OCI-LY1 (cell line): ENCODE measurements at regions not wholly inside any gene's neighbourhood (a gene's known extent, or its start where the extent isn't known, plus 50 kb on each side); places are given as distances from the start of the nearest gene placed in this dataset.

Source experiments
- H2AFZ ChIP-seq: fragments of 200-600 bp; sonication (generic), shearing (Covaris generic); 2 replicates; pipeline ENCODE4 v1.6.0; 2014; ENCODE audit warnings: antibody characterized with exemption, mild to moderate bottlenecking, low read length
- H3F3A ChIP-seq: fragments of 200-600 bp; sonication (generic), shearing (Covaris generic); 2 replicates; pipeline ENCODE4 v1.6.0; 2014; ENCODE audit warnings: mild to moderate bottlenecking, antibody characterized with exemption, low read length, moderate library complexity; ENCODE audit not compliant: insufficient read depth
- H3K27ac ChIP-seq: fragments of 200-600 bp; sonication (generic); 2 replicates; pipeline ENCODE4 v1.5.1; 2014; ENCODE audit warnings: low read length, mixed run types, mild to moderate bottlenecking, low read depth; ENCODE audit not compliant: poor library complexity, severe bottlenecking
- H3K27me3 ChIP-seq: fragments of 200-600 bp; sonication (generic); 2 replicates; pipeline ENCODE4 v1.6.0; 2014; ENCODE audit warnings: antibody characterized with exemption, mild to moderate bottlenecking, low read length, moderate library complexity; ENCODE audit not compliant: insufficient read depth
- H3K36me3 ChIP-seq: fragments of 200-600 bp; sonication (generic); 2 replicates; pipeline ENCODE4 v1.6.1; 2014; ENCODE audit warnings: mild to moderate bottlenecking, antibody characterized with exemption, low read length, moderate library complexity, mixed read lengths; ENCODE audit not compliant: insufficient read depth
- H3K4me1 ChIP-seq: fragments of 200-600 bp; sonication (generic); 2 replicates; pipeline ENCODE4 v1.5.1; 2014; ENCODE audit warnings: mild to moderate bottlenecking, low read length, moderate library complexity; ENCODE audit not compliant: insufficient read depth, severe bottlenecking
- H3K4me2 ChIP-seq: fragments of 200-600 bp; sonication (generic), shearing (Covaris generic); 2 replicates; pipeline ENCODE4 v1.6.1; 2014; ENCODE audit warnings: low read length
- H3K4me3 ChIP-seq: fragments of 200-600 bp; sonication (generic); 2 replicates; pipeline ENCODE4 v1.5.1; 2014; ENCODE audit warnings: low read length, low read depth, mild to moderate bottlenecking, mixed read lengths; ENCODE audit not compliant: poor library complexity, severe bottlenecking
- H3K79me2 ChIP-seq: fragments of 200-600 bp; shearing (Covaris generic); 2 replicates; pipeline ENCODE4 v1.6.1; 2016; ENCODE audit warnings: mixed run types, low read length, mixed read lengths; ENCODE audit not compliant: insufficient read depth
- H3K9ac ChIP-seq: fragments of 200-600 bp; sonication (generic), shearing (Covaris generic); 2 replicates; pipeline ENCODE4 v1.6.1; 2014; ENCODE audit warnings: mild to moderate bottlenecking, low read length, mixed read lengths
- H3K9me2 ChIP-seq: fragments of 200-600 bp; sonication (generic), shearing (Covaris generic); 2 replicates; pipeline ENCODE4 v1.6.1; 2014; ENCODE audit warnings: low read depth, mild to moderate bottlenecking, low read length, mixed read lengths
- H3K9me3 ChIP-seq: fragments of 200-600 bp; shearing (Covaris generic); 2 replicates; pipeline ENCODE4 v1.6.1; 2014; ENCODE audit warnings: low read length, mixed read lengths
- H4K20me1 ChIP-seq: fragments of 200-600 bp; sonication (generic), shearing (Covaris generic); 2 replicates; pipeline ENCODE4 v1.6.0; 2016; ENCODE audit warnings: mild to moderate bottlenecking, low read length; ENCODE audit not compliant: insufficient read depth
- EZH2 ChIP-seq: fragments of 200-600 bp; sonication (generic), shearing (Covaris generic); IDR thresholded peaks from 2 replicates; pipeline ENCODE4 v1.8.0; 2017; ENCODE audit warnings: borderline replicate concordance, mixed run types, mild to moderate bottlenecking, antibody characterized with exemption, low read length, moderate library complexity, mixed read lengths
- TF ChIP-seq, protein P1 (sequence below): fragments of 200-600 bp; sonication (generic), shearing (Covaris generic); IDR thresholded peaks from 2 replicates; pipeline ENCODE4 v1.5.1; 2017; ENCODE audit warnings: mild to moderate bottlenecking, antibody characterized with exemption, low read length, moderate library complexity, mixed read lengths

DNA sequence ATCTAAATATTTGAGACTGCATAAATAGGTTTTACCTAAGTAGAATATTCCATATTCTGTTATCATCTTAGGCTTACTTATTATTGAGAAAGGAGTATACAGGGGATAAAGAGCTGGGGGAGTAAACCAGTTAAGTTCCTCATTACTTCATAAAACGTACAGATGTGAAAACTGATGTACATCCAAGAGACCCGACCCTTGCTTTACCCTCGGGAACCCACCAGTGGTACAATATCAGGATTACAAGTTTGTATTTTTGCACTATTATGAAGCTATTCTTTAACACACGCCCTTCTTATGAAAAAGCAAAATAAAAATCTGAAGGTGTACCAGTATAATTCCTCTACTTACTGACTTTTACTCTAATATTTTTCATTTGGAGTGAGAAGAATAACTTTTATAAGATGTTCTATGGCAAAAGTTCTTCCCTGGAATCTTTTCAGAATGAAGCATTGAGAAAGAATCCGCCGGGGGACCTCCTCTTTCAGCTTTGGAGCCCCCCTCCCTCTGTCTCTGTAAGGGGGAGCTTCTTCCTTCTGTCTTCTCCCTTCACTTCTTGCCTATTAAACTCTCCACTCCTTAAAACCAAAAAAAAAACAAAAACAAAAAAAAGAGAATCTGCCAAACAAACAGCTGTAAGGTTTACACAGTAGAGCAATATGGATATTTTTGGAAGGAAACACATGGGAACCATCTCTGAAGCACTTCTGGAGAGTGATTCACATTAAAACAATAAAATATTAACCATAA is 550.0 kb downstream of the TNS3 start:
- H4K20me1 ChIP-seq, result no peaks in the 10 kb centered on the region
- H3K27me3 ChIP-seq, result no peaks in the 10 kb centered on the region
- no peaks in the 10 kb centered on the region for H3K4me1 ChIP-seq
- H3K79me2 ChIP-seq, result no peaks in the 10 kb centered on the region
- no peaks in the 10 kb centered on the region for H3K36me3 ChIP-seq
- H3K27ac ChIP-seq, result no peak overlapping the region
- H2AFZ ChIP-seq, result no peak overlapping the region
- no peak overlapping the region for H3K4me2 ChIP-seq
- no peak overlapping the region for H3K4me3 ChIP-seq
- H3F3A ChIP-seq, result no peaks in the 10 kb centered on the region
- no peaks in the 10 kb centered on the region for H3K9me3 ChIP-seq
- TF ChIP-seq, protein P1, sequence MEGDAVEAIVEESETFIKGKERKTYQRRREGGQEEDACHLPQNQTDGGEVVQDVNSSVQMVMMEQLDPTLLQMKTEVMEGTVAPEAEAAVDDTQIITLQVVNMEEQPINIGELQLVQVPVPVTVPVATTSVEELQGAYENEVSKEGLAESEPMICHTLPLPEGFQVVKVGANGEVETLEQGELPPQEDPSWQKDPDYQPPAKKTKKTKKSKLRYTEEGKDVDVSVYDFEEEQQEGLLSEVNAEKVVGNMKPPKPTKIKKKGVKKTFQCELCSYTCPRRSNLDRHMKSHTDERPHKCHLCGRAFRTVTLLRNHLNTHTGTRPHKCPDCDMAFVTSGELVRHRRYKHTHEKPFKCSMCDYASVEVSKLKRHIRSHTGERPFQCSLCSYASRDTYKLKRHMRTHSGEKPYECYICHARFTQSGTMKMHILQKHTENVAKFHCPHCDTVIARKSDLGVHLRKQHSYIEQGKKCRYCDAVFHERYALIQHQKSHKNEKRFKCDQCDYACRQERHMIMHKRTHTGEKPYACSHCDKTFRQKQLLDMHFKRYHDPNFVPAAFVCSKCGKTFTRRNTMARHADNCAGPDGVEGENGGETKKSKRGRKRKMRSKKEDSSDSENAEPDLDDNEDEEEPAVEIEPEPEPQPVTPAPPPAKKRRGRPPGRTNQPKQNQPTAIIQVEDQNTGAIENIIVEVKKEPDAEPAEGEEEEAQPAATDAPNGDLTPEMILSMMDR, result no peak
- TF ChIP-seq EZH2, result no peak
- no peaks in the 10 kb centered on the region for H3K9me2 ChIP-seq
- H3K9ac ChIP-seq, result no peak overlapping the region

DNA sequence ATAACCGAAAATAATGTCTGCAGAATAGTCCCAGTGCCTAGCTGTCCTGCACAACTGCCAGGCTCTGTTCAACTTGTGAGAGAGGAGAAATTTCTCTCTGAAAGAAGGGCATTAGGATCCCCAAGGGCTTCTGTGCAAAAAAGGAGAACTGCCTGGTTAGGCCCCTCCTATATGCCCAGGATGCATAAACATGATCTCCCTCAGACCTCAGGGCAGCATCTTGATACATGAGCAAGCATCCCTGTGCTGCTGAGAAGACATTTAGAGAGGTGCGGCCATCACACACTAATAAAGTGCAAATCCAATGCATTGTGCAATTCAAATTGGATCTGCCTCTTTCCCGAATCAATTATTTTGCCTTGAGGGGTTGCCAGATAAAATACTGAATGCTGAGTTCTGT is 553.6 kb downstream of the TNS3 start:
- H3K9me2 ChIP-seq, result no peaks in the 10 kb centered on the region
- TF ChIP-seq EZH2, result no peak
- TF ChIP-seq, protein P1, result no peak
- no peak overlapping the region for H3K9ac ChIP-seq
- H4K20me1 ChIP-seq, result no peaks in the 10 kb centered on the region
- no peaks in the 10 kb centered on the region for H3F3A ChIP-seq
- H3K4me3 ChIP-seq, result no peak overlapping the region
- no peak overlapping the region for H3K27ac ChIP-seq
- no peak overlapping the region for H3K4me2 ChIP-seq
- H3K27me3 ChIP-seq, result no peaks in the 10 kb centered on the region
- no peaks in the 10 kb centered on the region for H3K9me3 ChIP-seq
- no peaks in the 10 kb centered on the region for H3K4me1 ChIP-seq
- H2AFZ ChIP-seq, result no peak overlapping the region
- no peaks in the 10 kb centered on the region for H3K36me3 ChIP-seq
- H3K79me2 ChIP-seq, result no peaks in the 10 kb centered on the region

DNA sequence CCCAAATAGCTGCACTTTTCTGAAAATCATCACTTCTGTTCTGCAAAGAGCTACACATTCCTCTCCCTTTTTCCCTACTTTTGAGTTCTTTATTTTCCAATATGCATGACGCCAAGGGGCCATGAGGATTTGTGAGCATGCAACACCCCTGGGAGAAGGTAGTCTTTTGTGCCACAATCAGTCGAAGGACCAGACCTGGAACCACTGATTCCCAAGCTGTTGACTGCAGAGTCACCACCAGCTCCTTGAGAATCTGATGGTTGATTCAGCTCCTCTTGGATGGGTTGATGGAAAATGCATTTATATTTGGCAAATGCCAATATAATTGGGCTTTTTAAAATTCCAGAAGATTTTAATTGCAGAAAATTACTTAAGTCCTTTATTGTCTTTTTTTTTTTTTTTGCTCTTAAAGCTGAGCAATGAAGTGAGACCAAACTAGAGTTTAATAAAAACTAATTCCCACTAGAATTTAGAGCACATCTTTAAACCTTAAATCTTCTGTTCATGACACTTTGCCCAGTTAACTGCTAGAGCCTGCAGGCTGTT is 554.1 kb downstream of the TNS3 start:
- H3K4me1 ChIP-seq, result no peaks in the 10 kb centered on the region
- no peaks in the 10 kb centered on the region for H3F3A ChIP-seq
- no peaks in the 10 kb centered on the region for H4K20me1 ChIP-seq
- H3K4me2 ChIP-seq, result no peak overlapping the region
- H3K27me3 ChIP-seq, result no peaks in the 10 kb centered on the region
- no peak overlapping the region for H3K9ac ChIP-seq
- H3K36me3 ChIP-seq, result no peaks in the 10 kb centered on the region
- H3K4me3 ChIP-seq, result no peak overlapping the region
- H3K79me2 ChIP-seq, result no peaks in the 10 kb centered on the region
- H3K9me2 ChIP-seq, result no peaks in the 10 kb centered on the region
- H3K9me3 ChIP-seq, result no peaks in the 10 kb centered on the region
- no peak overlapping the region for H2AFZ ChIP-seq
- no peak for TF ChIP-seq EZH2
- TF ChIP-seq, protein P1, result no peak
- no peak overlapping the region for H3K27ac ChIP-seq
